H1 (cell line): ENCODE measurements at regions not wholly inside any gene's neighbourhood (a gene's known extent, or its start where the extent isn't known, plus 50 kb on each side); places are given as distances from the start of the nearest gene placed in this dataset.
A peak's percentile ranks its signal among the peaks of the same experiment; 100 is the strongest.

Source experiments
- CTCF ChIA-PET: fragments of 300-600 bp; sonication (Branson Sonifier 250); formaldehyde crosslinking; loops from one replicate; lab custom pipeline; 2021; ENCODE audit not compliant: partially characterized antibody; lab: Charles Lee
- POLR2A ChIA-PET: fragments of 300-600 bp; sonication (Branson Sonifier 250); formaldehyde crosslinking; loops from one replicate; lab custom pipeline; 2021; ENCODE audit warnings: inconsistent platforms; ENCODE audit not compliant: partially characterized antibody; lab: Charles Lee
- DNase-seq, 2 experiments: peaks; one replicate each; pipeline versions ENCODE4 v3.0.0 to v3.0.0-alpha.2; 2010 to 2022; ENCODE audit warnings: low spot score in 2 of 2, low read depth in 1 of 2, mixed read lengths in 1 of 2
- FAIRE-seq: peaks from 2 replicates; lab custom pipeline; 2011; peaks lifted over from hg19 to GRCh38; lab: Jason Lieb, UNC
- H2AFZ ChIP-seq: 2 replicates; pipeline ENCODE4 v1.8.1; 2012; ENCODE audit warnings: low read length, inconsistent platforms
- H2AK5ac ChIP-seq: 2 replicates; pipeline ENCODE4 v1.6.1; 2013; ENCODE audit warnings: low read depth, low read length
- H2BK120ac ChIP-seq: replicated peaks from 2 replicates; pipeline ENCODE3; 2013; ENCODE audit warnings: low read depth, low read length, inconsistent platforms
- H2BK12ac ChIP-seq: 2 replicates; pipeline ENCODE4 v1.6.1; 2013; ENCODE audit warnings: low read depth, low read length
- H2BK15ac ChIP-seq: 2 replicates; pipeline ENCODE4 v1.6.1; 2013; ENCODE audit warnings: low read length
- H2BK20ac ChIP-seq: 2 replicates; pipeline ENCODE4 v1.6.1; 2013; ENCODE audit warnings: low read length
- H2BK5ac ChIP-seq: 2 replicates; pipeline ENCODE4 v1.6.1; 2013; ENCODE audit warnings: low read depth, low read length
- H3K14ac ChIP-seq: 2 replicates; pipeline ENCODE4 v1.6.1; 2013; ENCODE audit warnings: inconsistent platforms; ENCODE audit not compliant: insufficient read length
- H3K18ac ChIP-seq: 2 replicates; pipeline ENCODE4 v1.6.1; 2013; ENCODE audit warnings: low read length; ENCODE audit errors: extremely low read depth
- H3K23ac ChIP-seq: 2 replicates; pipeline ENCODE4 v1.6.1; 2013; ENCODE audit warnings: inconsistent platforms; ENCODE audit not compliant: insufficient read length
- H3K23me2 ChIP-seq: 2 replicates; pipeline ENCODE4 v1.6.1; 2013; ENCODE audit warnings: low read depth, low read length
- H3K27ac ChIP-seq: 2 replicates; pipeline ENCODE4 v1.6.1; 2011; ENCODE audit warnings: low read depth, low read length, inconsistent platforms
- H3K27me3 ChIP-seq, 4 experiments: replicated peaks in 1 of 4; 1 replicate in 1 of 4; 2 replicates in 3 of 4; pipeline versions ENCODE4 v1.6.1 to v1.8.1; 2011 to 2013; ENCODE audit warnings: low read length in 3 of 4, mild to moderate bottlenecking in 3 of 4, inconsistent platforms in 2 of 4, mixed read lengths in 2 of 4, moderate library complexity in 1 of 4; ENCODE audit not compliant: control insufficient read depth in 3 of 4, insufficient read depth in 3 of 4; ENCODE audit errors: extremely low read depth in 1 of 4
- H3K36me3 ChIP-seq, 4 experiments: 2 replicates each; pipeline versions ENCODE4 v1.6.1 to v1.8.1; 2011 to 2013; ENCODE audit warnings: mild to moderate bottlenecking in 4 of 4, low read length in 3 of 4, moderate library complexity in 2 of 4, control low read depth in 1 of 4, inconsistent platforms in 1 of 4; ENCODE audit not compliant: insufficient read depth in 4 of 4, control insufficient read depth in 2 of 4
- H3K4ac ChIP-seq: replicated peaks from 2 replicates; pipeline ENCODE3; 2013; ENCODE audit warnings: low read length, low read depth, mixed read lengths, inconsistent platforms; ENCODE audit not compliant: insufficient read length
- H3K4me1 ChIP-seq, 4 experiments: replicated peaks in 1 of 4; 1 replicate in 1 of 4; 2 replicates in 3 of 4; pipeline versions ENCODE4 v1.6.1 to v1.8.1; 2011 to 2013; ENCODE audit warnings: low read length in 3 of 4, inconsistent platforms in 2 of 4, mixed read lengths in 1 of 4; ENCODE audit not compliant: insufficient read depth in 4 of 4, control insufficient read depth in 3 of 4
- H3K4me2 ChIP-seq, 2 experiments: 2 replicates each; pipeline versions ENCODE4 v1.6.1 to v1.8.1; 2011 to 2013; ENCODE audit warnings: low read depth in 2 of 2, low read length in 2 of 2, control low read depth in 1 of 2, inconsistent platforms in 1 of 2, mild to moderate bottlenecking in 1 of 2; ENCODE audit not compliant: insufficient read depth in 1 of 2
- H3K4me3 ChIP-seq, 4 experiments: fragments of 200-600, 300-600 bp in 1 of 4; sonication (generic), shearing (Covaris generic), sonication (Bioruptor Twin) in 1 of 4; 2 replicates each; pipeline versions ENCODE4 v1.5.1 to v1.8.1; 2011 to 2016; ENCODE audit warnings: low read length in 4 of 4, low read depth in 3 of 4, control low read depth in 2 of 4, inconsistent platforms in 2 of 4, mild to moderate bottlenecking in 2 of 4, mixed read lengths in 1 of 4, moderate library complexity in 1 of 4; ENCODE audit not compliant: insufficient read depth in 2 of 4; ENCODE audit errors: extremely low read depth in 1 of 4
- H3K56ac ChIP-seq: replicated peaks from 2 replicates; pipeline ENCODE3; 2013; ENCODE audit warnings: low read depth, mild to moderate bottlenecking, mixed read lengths, low read length, inconsistent platforms; ENCODE audit not compliant: insufficient read length
- H3K79me1 ChIP-seq: 2 replicates; pipeline ENCODE4 v1.6.1; 2013; ENCODE audit warnings: low read depth, low read length, control low read depth
- H3K79me2 ChIP-seq, 2 experiments: 2 replicates each; pipeline versions ENCODE4 v1.6.1 to v1.8.1; 2012 to 2013; ENCODE audit warnings: low read length in 2 of 2, mild to moderate bottlenecking in 2 of 2, inconsistent platforms in 1 of 2; ENCODE audit not compliant: insufficient read depth in 2 of 2, control insufficient read depth in 1 of 2
- H3K9ac ChIP-seq, 4 experiments: replicated peaks in 1 of 4; 1 replicate in 1 of 4; 2 replicates in 3 of 4; pipeline versions ENCODE4 v1.6.1 to v1.8.1; 2011 to 2013; ENCODE audit warnings: low read depth in 3 of 4, low read length in 3 of 4, control low read depth in 2 of 4, mild to moderate bottlenecking in 2 of 4, moderate library complexity in 2 of 4, inconsistent platforms in 1 of 4; ENCODE audit errors: extremely low read depth in 1 of 4
- H3K9me3 ChIP-seq, 2 experiments: 2 replicates each; pipeline versions ENCODE4 v1.6.1 to v1.8.1; 2012 to 2013; ENCODE audit warnings: mild to moderate bottlenecking in 2 of 2, moderate library complexity in 2 of 2, control low read depth in 1 of 2, inconsistent platforms in 1 of 2, low read depth in 1 of 2, low read length in 1 of 2, mixed read lengths in 1 of 2; ENCODE audit not compliant: insufficient read depth in 2 of 2
- H4K20me1 ChIP-seq, 2 experiments: replicated peaks in 1 of 2; 2 replicates each; pipeline versions ENCODE3 to v1.8.1; 2011 to 2013; ENCODE audit warnings: inconsistent platforms in 2 of 2, low read length in 2 of 2, mild to moderate bottlenecking in 1 of 2; ENCODE audit not compliant: insufficient read depth in 2 of 2, control insufficient read depth in 1 of 2
- H4K5ac ChIP-seq: 2 replicates; pipeline ENCODE4 v1.6.1; 2013; ENCODE audit warnings: low read length, low read depth, mixed read lengths, inconsistent platforms; ENCODE audit not compliant: insufficient read length
- H4K8ac ChIP-seq: 2 replicates; pipeline ENCODE4 v1.8.0; 2013; ENCODE audit warnings: mild to moderate bottlenecking, moderate library complexity, low read length, inconsistent platforms; ENCODE audit not compliant: insufficient read depth; ENCODE audit errors: extremely low read depth
- H4K91ac ChIP-seq: replicated peaks from 2 replicates; pipeline ENCODE3; 2013; ENCODE audit warnings: low read length, mixed read lengths, inconsistent platforms; ENCODE audit not compliant: insufficient read length
- CREB1 ChIP-seq: IDR thresholded peaks from 2 replicates; pipeline ENCODE4 v1.6.1; 2012; ENCODE audit warnings: inconsistent platforms
- NRF1 ChIP-seq: IDR thresholded peaks from 2 replicates; pipeline ENCODE4 v1.6.1; 2011; ENCODE audit warnings: mild to moderate bottlenecking, low read depth, low read length, improper control_type of control experiment
- POLR2AphosphoS5 ChIP-seq: IDR thresholded peaks from 2 replicates; pipeline ENCODE4 v1.6.1; 2011; ENCODE audit warnings: low read depth, low read length
- RFX5 ChIP-seq: IDR thresholded peaks from 2 replicates; pipeline ENCODE4 v1.6.1; 2011; ENCODE audit warnings: low read depth, low read length, improper control_type of control experiment, borderline replicate concordance
- SIX5 ChIP-seq: IDR thresholded peaks from 2 replicates; pipeline ENCODE4 v1.6.1; 2011; ENCODE audit warnings: mild to moderate bottlenecking, low read depth, low read length
- YY1 ChIP-seq: IDR thresholded peaks from 2 replicates; pipeline ENCODE4 v1.6.1; 2011; ENCODE audit warnings: low read depth, mild to moderate bottlenecking, low read length
- WGBS, 2 experiments: shearing (Covaris generic) in 1 of 2; methylation state at CpG; one replicate each; pipeline versions ENCODE4 v1.1.6 to v1.1.7; 2013 to 2015; ENCODE audit warnings: low lambda C conversion rate in 2 of 2, mixed read lengths in 2 of 2, inconsistent platforms in 1 of 2, low coverage in 1 of 2, missing lambda C conversion rate in 1 of 2; ENCODE audit not compliant: insufficient replicate concordance in 2 of 2, insufficient coverage in 1 of 2, insufficient read length in 1 of 2; ENCODE audit errors: extremely low coverage in 1 of 2, missing lambda C conversion rate in 1 of 2; 5-methylcytosine and 5-hydroxymethylcytosine counted together

DNA sequence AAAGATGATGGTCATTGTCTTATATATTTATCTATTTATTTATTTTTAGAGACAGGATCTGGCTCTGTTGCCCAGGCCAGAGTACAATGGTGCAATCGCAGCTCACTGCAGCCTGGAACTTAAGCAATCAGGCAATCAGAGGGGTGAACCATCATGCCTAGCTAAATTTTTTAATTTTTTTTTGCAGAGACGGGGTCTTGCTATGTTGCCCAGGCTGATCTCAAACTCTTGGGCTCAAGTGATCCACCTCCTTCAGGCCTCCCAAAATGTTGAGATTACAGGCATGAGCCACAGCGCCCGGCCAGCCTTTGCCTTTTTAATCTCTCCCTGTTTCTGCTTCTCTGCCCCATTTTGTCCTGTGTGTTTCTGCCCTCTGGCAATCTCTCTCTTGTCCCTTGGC, 102.2 kb downstream of the NCR2 start:
- WGBS, 2 experiments: 84% methylated on average over 4 of the region's 4 CpGs; no CpG with 5 or more reads in 1 of the 2 experiments
- Histone ChIP-seq H4K91ac (no peak overlapping the region), H3K14ac (no peak overlapping the region), H2BK20ac (no peak overlapping the region), H3K56ac (no peak overlapping the region), H2BK15ac (peak overlapping the region; percentile 46; the same call in 1 of the 2 replicates), H3K4me2 (no peak overlapping the region), H2AK5ac (no peak overlapping the region), H3K4me1 (peaks cover 4 to 11% (median 9%) of the 10 kb centered on the region in 4 experiments), H3K79me2 (no peaks in the 10 kb centered on the region), H3K9ac (no peak overlapping the region; a peak in 1 of 7 replicates), H2BK12ac (no peak overlapping the region), H3K23ac (no peak overlapping the region), H3K4ac (no peak overlapping the region), H2AFZ (no peak overlapping the region), H3K27me3 (peaks cover 0 to 6% (median 3%) of the 10 kb centered on the region in 4 experiments; a peak in 4 of 7 replicates), H4K8ac (no peak overlapping the region), H3K4me3 (no peak overlapping the region), H3K36me3 (no peaks in the 10 kb centered on the region), H2BK120ac (no peak overlapping the region), H3K79me1 (no peaks in the 10 kb centered on the region), H3K18ac (no peak overlapping the region), H2BK5ac (no peak overlapping the region), H4K5ac (no peak overlapping the region), H4K20me1 (no peaks in the 10 kb centered on the region), H3K27ac (no peak overlapping the region), H3K9me3 (no peaks in the 10 kb centered on the region), H3K23me2 (no peaks in the 10 kb centered on the region)
- TF ChIP-seq YY1 (no peak), POLR2AphosphoS5 (no peak), NRF1 (no peak), CREB1 (no peak), SIX5 (no peak), RFX5 (no peak)
- POLR2A ChIA-PET: no interaction called here
- DNase-seq (no peak), FAIRE-seq (no peak)
- CTCF ChIA-PET: interaction anchor here (1.9 kb wide), 1 partner anchor 13 kb away, joined by 9 read pairs; no protein-coding TSS in a partner anchor
